HCT116 (cell line): ENCODE measurements at regions not wholly inside any gene's neighbourhood (a gene's known extent, or its start where the extent isn't known, plus 50 kb on each side); places are given as distances from the start of the nearest gene placed in this dataset.

Experiments
- ATAC-seq: fragments of 200-7000 bp; cut with Tn5 transposase; 2 replicates; pipeline ENCODE4 v1.9.1; 2020; ENCODE audit warnings: mild to moderate bottlenecking, moderate library complexity
- BruUV-seq: library from RNA; stranded (reverse); fragments of 400-500 nt; replicated peaks from 2 replicates; lab custom pipeline; 2021; lab: Mats Ljungman, UMichigan
- CTCF ChIA-PET: fragments of 300-600 bp; sonication (Branson Sonifier 250); formaldehyde crosslinking; loops from one replicate; lab custom pipeline; 2021; ENCODE audit warnings: antibody characterized with exemption; lab: Charles Lee
- POLR2A ChIA-PET: fragments of 300-600, 350-600 bp; sonication (Branson Sonifier 250); formaldehyde crosslinking; loops from one replicate; lab custom pipeline; 2021; ENCODE audit warnings: antibody characterized with exemption; lab: Charles Lee
- RAD21 ChIA-PET, 2 experiments: fragments of 300-600 bp; sonication (Branson Sonifier 250); formaldehyde crosslinking; loops; one replicate each; lab custom pipeline; 2023; ENCODE audit warnings: low total read pairs in 2 of 2; ENCODE audit not compliant: uncharacterized antibody in 2 of 2, unreplicated experiment in 2 of 2, low non-redundant PET in 1 of 2; lab: Charles Lee
- DNase-seq: peaks from one replicate; pipeline ENCODE4 v3.0.0-alpha.2; 2010; ENCODE audit warnings: low read depth, low spot score
- H2AFZ ChIP-seq: fragments of 200-600 bp; shearing (Covaris generic), sonication (generic); 2 replicates; pipeline ENCODE4 v1.6.1; 2017; ENCODE audit warnings: low read depth, mixed run types, mixed read lengths, antibody characterized with exemption, low read length; ENCODE audit not compliant: poor library complexity, severe bottlenecking
- H3K27ac ChIP-seq: 2 replicates; pipeline ENCODE4 v1.5.1; 2012; ENCODE audit warnings: low read depth, low read length
- H3K27me3 ChIP-seq: fragments of 200-600 bp; sonication (generic); 2 replicates; pipeline ENCODE4 v1.6.1; 2016; ENCODE audit warnings: mixed run types, low read length, mixed read lengths; ENCODE audit not compliant: insufficient read depth
- H3K36me3 ChIP-seq, 2 experiments: fragments of 200-500 bp in 1 of 2; fragments of 200-600 bp in 1 of 2; sonication (Bioruptor generic) in 1 of 2; sonication (generic) in 1 of 2; 2 replicates each; pipeline versions ENCODE4 v1.5.1 to v1.6.1; 2014 to 2016; ENCODE audit warnings: low read length in 2 of 2, inconsistent platforms in 1 of 2, mixed read lengths in 1 of 2, mixed run types in 1 of 2; ENCODE audit not compliant: insufficient read depth in 2 of 2, control insufficient read depth in 1 of 2
- H3K4me1 ChIP-seq, 2 experiments: fragments of 200-600 bp in 1 of 2; sonication (generic) in 1 of 2; 2 replicates each; pipeline versions ENCODE4 v1.5.1 to v1.6.1; 2012 to 2017; ENCODE audit warnings: low read length in 2 of 2, inconsistent platforms in 1 of 2, mild to moderate bottlenecking in 1 of 2, mixed read lengths in 1 of 2, mixed run types in 1 of 2, moderate library complexity in 1 of 2; ENCODE audit not compliant: insufficient read depth in 2 of 2, control insufficient read depth in 1 of 2
- H3K4me2 ChIP-seq: fragments of 200-600 bp; sonication (generic); 2 replicates; pipeline ENCODE4 v1.6.1; 2017; ENCODE audit warnings: mixed run types, low read length, mixed read lengths
- H3K4me3 ChIP-seq, 2 experiments: fragments of 200-600 bp in 1 of 2; sonication (generic) in 1 of 2; replicated peaks in 1 of 2; 2 replicates each; pipeline ENCODE4 v1.5.1; 2011 to 2016; ENCODE audit warnings: low read length in 2 of 2, control low read depth in 1 of 2, low read depth in 1 of 2, mild to moderate bottlenecking in 1 of 2, mixed read lengths in 1 of 2, mixed run types in 1 of 2
- H3K79me2 ChIP-seq: fragments of 200-600 bp; sonication (generic); 2 replicates; pipeline ENCODE4 v1.6.1; 2017; ENCODE audit warnings: mild to moderate bottlenecking, mixed run types, low read length, moderate library complexity, mixed read lengths; ENCODE audit not compliant: insufficient read depth
- H3K9ac ChIP-seq: fragments of 200-600 bp; sonication (generic); 2 replicates; pipeline ENCODE4 v1.6.1; 2016; ENCODE audit warnings: low read length, mixed read lengths
- H3K9me2 ChIP-seq: fragments of 200-600 bp; sonication (generic), shearing (Covaris generic); 2 replicates; pipeline ENCODE4 v1.6.1; 2017; ENCODE audit warnings: mixed run types, mild to moderate bottlenecking, moderate library complexity; ENCODE audit not compliant: insufficient read depth
- H3K9me3 ChIP-seq, 2 experiments: fragments of 200-500 bp in 1 of 2; fragments of 200-600 bp in 1 of 2; sonication (Bioruptor generic) in 1 of 2; sonication (generic) in 1 of 2; 2 replicates each; pipeline ENCODE4 v1.6.1; 2014 to 2017; ENCODE audit warnings: low read length in 2 of 2, mixed read lengths in 2 of 2, inconsistent platforms in 1 of 2, low read depth in 1 of 2, mild to moderate bottlenecking in 1 of 2, mixed run types in 1 of 2, moderate library complexity in 1 of 2; ENCODE audit not compliant: control insufficient read depth in 1 of 2, insufficient read depth in 1 of 2
- H4K20me1 ChIP-seq: fragments of 200-600 bp; sonication (generic), shearing (Covaris generic); 2 replicates; pipeline ENCODE4 v1.6.1; 2017; ENCODE audit warnings: mixed run types, mild to moderate bottlenecking, moderate library complexity; ENCODE audit not compliant: insufficient read depth
- ATF3 ChIP-seq: IDR thresholded peaks from 2 replicates; pipeline ENCODE4 v1.6.1; 2012
- CBX3 ChIP-seq: IDR thresholded peaks from 2 replicates; pipeline ENCODE4 v1.6.1; 2012; ENCODE audit warnings: low read depth
- CEBPB ChIP-seq: IDR thresholded peaks from 2 replicates; pipeline ENCODE4 v1.6.1; 2012; ENCODE audit warnings: low read depth
- EGR1 ChIP-seq: IDR thresholded peaks from 2 replicates; pipeline ENCODE4 v1.6.1; 2012; ENCODE audit warnings: low read depth
- EZH2 ChIP-seq: fragments of 200-600 bp; sonication (generic); IDR thresholded peaks from 2 replicates; pipeline ENCODE4 v1.6.1; 2017; ENCODE audit warnings: antibody characterized with exemption, mixed run types
- FOSL1 ChIP-seq: IDR thresholded peaks from 2 replicates; pipeline ENCODE4 v1.6.1; 2012; ENCODE audit warnings: low read depth
- JUND ChIP-seq: IDR thresholded peaks from 2 replicates; pipeline ENCODE4 v1.6.1; 2012
- POLR2A ChIP-seq: IDR thresholded peaks from 2 replicates; pipeline ENCODE4 v1.7.0; 2011; ENCODE audit warnings: borderline replicate concordance; ENCODE audit not compliant: insufficient read depth, insufficient read length; ENCODE audit errors: extremely low read depth
- SIN3A ChIP-seq: IDR thresholded peaks from 2 replicates; pipeline ENCODE4 v1.6.1; 2012; ENCODE audit warnings: low read depth
- SP1 ChIP-seq: IDR thresholded peaks from 2 replicates; pipeline ENCODE4 v1.6.1; 2012; ENCODE audit warnings: low read depth
- SRF ChIP-seq: IDR thresholded peaks from 2 replicates; pipeline ENCODE4 v1.6.1; 2012; ENCODE audit warnings: low read depth
- TCF7L2 ChIP-seq: IDR thresholded peaks from 2 replicates; pipeline ENCODE4 v1.7.0; 2011; ENCODE audit warnings: borderline replicate concordance, inconsistent platforms; ENCODE audit not compliant: insufficient read depth, insufficient read length; ENCODE audit errors: extremely low read depth
- ZFX ChIP-seq: fragments of 450-650 bp; IDR thresholded peaks from 2 replicates; pipeline ENCODE4 v1.6.1; 2017
- intact Hi-C: fragments of 100-400 bp; cut with micrococcal nuclease; formaldehyde crosslinking; loops from 2 replicates; pipeline ENCODE4 v1.10.0; 2022
- TF ChIP-seq, protein P1 (sequence below): IDR thresholded peaks from 2 replicates; pipeline ENCODE4 v1.6.1; 2012
- TF ChIP-seq, protein P2 (sequence below): IDR thresholded peaks from 2 replicates; pipeline ENCODE4 v1.6.1; 2011; ENCODE audit warnings: mild to moderate bottlenecking, low read length, moderate library complexity; ENCODE audit not compliant: insufficient replicate concordance; ENCODE audit errors: extremely low read depth
- TF ChIP-seq, protein P3 (sequence below): IDR thresholded peaks from 2 replicates; pipeline ENCODE4 v1.6.1; 2012; ENCODE audit warnings: low read depth

DNA sequence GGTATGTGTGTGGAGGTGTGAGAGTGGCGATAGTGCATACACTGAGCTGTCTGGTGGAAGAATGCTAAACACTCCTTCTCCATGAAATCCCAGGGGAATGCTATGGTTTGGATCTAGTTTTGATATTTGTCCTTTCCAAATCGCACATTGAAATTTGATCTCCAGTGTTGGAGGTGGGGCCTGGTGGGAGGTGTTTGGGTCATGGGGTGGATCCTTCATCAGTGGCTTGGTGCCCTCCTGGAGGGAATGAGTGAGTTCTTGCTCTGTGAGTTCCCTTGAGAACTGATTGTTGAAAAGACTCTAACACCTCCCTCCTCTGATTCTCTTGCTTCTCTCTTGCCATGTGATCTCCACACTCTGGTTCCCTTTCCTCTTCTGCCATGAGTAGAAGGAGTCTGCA is 114.1 kb upstream of the HHIP start:
- H3K9me2 ChIP-seq = no peaks in the 10 kb centered on the region
- no peak overlapping the region for H3K27ac ChIP-seq
- ChIA-PET POLR2A (no interaction called here), RAD21 (no interaction called here), CTCF (no interaction called here)
- H3K9me3 ChIP-seq = no peaks in the 10 kb centered on the region
- DNase-seq (no peak), ATAC-seq (no peak)
- no TSS peak for BruUV-seq
- H3K9ac ChIP-seq = no peak overlapping the region
- no peaks in the 10 kb centered on the region for H4K20me1 ChIP-seq
- no peak overlapping the region for H3K4me2 ChIP-seq
- no peak overlapping the region for H3K4me3 ChIP-seq
- H2AFZ ChIP-seq = no peak overlapping the region
- TF ChIP-seq ATF3 = no peak
- H3K79me2 ChIP-seq = no peaks in the 10 kb centered on the region
- no peaks in the 10 kb centered on the region for H3K4me1 ChIP-seq
- no peaks in the 10 kb centered on the region for H3K36me3 ChIP-seq
- intact Hi-C loops = no loop called here
- H3K27me3 ChIP-seq = no peaks in the 10 kb centered on the region

GRCh38 chr4:144547678-144548298 is 98.2 kb upstream of the HHIP start:
- POLR2A ChIA-PET = no interaction called here
- H3K9me2 ChIP-seq = no peaks in the 10 kb centered on the region
- no peaks in the 10 kb centered on the region for H4K20me1 ChIP-seq
- BruUV-seq = no TSS peak
- H3K36me3 ChIP-seq = no peaks in the 10 kb centered on the region
- no peaks in the 10 kb centered on the region for H3K9me3 ChIP-seq
- H3K4me1 ChIP-seq = no peaks in the 10 kb centered on the region
- H3K27ac ChIP-seq = no peak overlapping the region
- ATAC-seq = no peak
- no peaks in the 10 kb centered on the region for H3K79me2 ChIP-seq
- no peak for DNase-seq
- CTCF ChIA-PET = no interaction called here
- H3K4me3 ChIP-seq = no peak overlapping the region
- intact Hi-C loops = no loop called here
- H3K4me2 ChIP-seq = no peak overlapping the region
- no peak overlapping the region for H3K9ac ChIP-seq
- H3K27me3 ChIP-seq = no peaks in the 10 kb centered on the region
- RAD21 ChIA-PET = no interaction called here
- no peak overlapping the region for H2AFZ ChIP-seq
- no peak for TF ChIP-seq SP1
- no peak for TF ChIP-seq FOSL1
- TF ChIP-seq, protein P1, sequence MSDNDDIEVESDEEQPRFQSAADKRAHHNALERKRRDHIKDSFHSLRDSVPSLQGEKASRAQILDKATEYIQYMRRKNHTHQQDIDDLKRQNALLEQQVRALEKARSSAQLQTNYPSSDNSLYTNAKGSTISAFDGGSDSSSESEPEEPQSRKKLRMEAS = no peak
- TF ChIP-seq CEBPB = no peak
- no peak for TF ChIP-seq SIN3A
- no peak for TF ChIP-seq ZFX
- no peak for TF ChIP-seq SRF
- TF ChIP-seq POLR2A = no peak
- no peak for TF ChIP-seq TCF7L2
- TF ChIP-seq ATF3 = no peak
- no peak for TF ChIP-seq CBX3
- TF ChIP-seq EZH2 = no peak
- TF ChIP-seq, protein P2, sequence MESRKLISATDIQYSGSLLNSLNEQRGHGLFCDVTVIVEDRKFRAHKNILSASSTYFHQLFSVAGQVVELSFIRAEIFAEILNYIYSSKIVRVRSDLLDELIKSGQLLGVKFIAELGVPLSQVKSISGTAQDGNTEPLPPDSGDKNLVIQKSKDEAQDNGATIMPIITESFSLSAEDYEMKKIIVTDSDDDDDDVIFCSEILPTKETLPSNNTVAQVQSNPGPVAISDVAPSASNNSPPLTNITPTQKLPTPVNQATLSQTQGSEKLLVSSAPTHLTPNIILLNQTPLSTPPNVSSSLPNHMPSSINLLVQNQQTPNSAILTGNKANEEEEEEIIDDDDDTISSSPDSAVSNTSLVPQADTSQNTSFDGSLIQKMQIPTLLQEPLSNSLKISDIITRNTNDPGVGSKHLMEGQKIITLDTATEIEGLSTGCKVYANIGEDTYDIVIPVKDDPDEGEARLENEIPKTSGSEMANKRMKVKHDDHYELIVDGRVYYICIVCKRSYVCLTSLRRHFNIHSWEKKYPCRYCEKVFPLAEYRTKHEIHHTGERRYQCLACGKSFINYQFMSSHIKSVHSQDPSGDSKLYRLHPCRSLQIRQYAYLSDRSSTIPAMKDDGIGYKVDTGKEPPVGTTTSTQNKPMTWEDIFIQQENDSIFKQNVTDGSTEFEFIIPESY = no peak
- TF ChIP-seq, protein P3, sequence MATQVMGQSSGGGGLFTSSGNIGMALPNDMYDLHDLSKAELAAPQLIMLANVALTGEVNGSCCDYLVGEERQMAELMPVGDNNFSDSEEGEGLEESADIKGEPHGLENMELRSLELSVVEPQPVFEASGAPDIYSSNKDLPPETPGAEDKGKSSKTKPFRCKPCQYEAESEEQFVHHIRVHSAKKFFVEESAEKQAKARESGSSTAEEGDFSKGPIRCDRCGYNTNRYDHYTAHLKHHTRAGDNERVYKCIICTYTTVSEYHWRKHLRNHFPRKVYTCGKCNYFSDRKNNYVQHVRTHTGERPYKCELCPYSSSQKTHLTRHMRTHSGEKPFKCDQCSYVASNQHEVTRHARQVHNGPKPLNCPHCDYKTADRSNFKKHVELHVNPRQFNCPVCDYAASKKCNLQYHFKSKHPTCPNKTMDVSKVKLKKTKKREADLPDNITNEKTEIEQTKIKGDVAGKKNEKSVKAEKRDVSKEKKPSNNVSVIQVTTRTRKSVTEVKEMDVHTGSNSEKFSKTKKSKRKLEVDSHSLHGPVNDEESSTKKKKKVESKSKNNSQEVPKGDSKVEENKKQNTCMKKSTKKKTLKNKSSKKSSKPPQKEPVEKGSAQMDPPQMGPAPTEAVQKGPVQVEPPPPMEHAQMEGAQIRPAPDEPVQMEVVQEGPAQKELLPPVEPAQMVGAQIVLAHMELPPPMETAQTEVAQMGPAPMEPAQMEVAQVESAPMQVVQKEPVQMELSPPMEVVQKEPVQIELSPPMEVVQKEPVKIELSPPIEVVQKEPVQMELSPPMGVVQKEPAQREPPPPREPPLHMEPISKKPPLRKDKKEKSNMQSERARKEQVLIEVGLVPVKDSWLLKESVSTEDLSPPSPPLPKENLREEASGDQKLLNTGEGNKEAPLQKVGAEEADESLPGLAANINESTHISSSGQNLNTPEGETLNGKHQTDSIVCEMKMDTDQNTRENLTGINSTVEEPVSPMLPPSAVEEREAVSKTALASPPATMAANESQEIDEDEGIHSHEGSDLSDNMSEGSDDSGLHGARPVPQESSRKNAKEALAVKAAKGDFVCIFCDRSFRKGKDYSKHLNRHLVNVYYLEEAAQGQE = no peak
- TF ChIP-seq EGR1 = no peak
- no peak for TF ChIP-seq JUND
